NCI-H146 (cell line): ENCODE measurements at regions not wholly inside any gene's neighbourhood (a gene's known extent, or its start where the extent isn't known, plus 50 kb on each side); places are given as distances from the start of the nearest gene placed in this dataset.
A peak's percentile ranks its signal among the peaks of the same experiment; 100 is the strongest.

Experiments used
- DNase-seq: peaks from one replicate; lab custom pipeline; 2025; lab: John Stamatoyannopoulos, UW

- DNase-seq = no peak
Observed at GRCh38 chr6:15801912-15802311, 139.1 kb upstream of the DTNBP1 start.

DNA sequence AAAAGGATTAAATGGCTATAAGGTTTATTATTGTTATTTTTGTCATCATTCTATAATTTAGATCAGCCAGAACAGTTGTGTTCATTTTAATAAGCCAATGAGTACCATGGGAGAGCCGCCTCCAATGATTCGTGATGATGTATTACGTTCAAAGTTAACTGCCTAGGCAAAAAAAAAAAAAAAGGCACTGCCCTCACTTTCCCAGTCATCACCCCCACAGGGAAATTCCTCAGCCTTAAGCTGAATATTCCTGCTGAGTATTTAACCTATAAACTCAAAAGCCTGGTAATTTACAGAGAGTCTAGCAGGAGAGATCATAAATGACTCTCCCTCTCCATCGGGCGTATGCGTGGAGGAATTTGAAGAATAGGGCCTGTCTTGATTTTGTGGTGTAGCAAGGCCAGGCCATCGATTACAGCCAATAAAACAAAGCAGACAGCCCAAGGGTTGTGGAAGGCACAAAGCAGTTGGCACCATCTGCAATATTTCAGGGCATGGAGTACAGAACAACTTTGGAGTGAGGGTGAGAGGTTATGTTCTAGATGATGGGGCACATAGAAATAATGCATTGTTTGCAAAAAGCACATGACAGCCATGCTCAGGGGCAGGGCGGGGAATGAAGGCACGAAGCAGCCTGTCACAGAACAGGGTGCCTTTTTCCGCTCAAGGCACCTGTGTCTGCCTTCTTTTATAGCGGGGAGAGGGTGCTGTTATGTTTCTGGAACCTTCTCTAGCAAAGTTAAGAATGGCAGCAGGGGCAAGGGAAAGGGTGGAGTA lies 138.2 kb upstream of the DTNBP1 start:
- DNase-seq = no peak

GRCh38 chr6:15798533-15799255 lies 135.9 kb upstream of the DTNBP1 start:
- no peak for DNase-seq

- DNase-seq = no peak
Observed at GRCh38 chr6:15796844-15797243, 134.0 kb upstream of the DTNBP1 start.

DNA sequence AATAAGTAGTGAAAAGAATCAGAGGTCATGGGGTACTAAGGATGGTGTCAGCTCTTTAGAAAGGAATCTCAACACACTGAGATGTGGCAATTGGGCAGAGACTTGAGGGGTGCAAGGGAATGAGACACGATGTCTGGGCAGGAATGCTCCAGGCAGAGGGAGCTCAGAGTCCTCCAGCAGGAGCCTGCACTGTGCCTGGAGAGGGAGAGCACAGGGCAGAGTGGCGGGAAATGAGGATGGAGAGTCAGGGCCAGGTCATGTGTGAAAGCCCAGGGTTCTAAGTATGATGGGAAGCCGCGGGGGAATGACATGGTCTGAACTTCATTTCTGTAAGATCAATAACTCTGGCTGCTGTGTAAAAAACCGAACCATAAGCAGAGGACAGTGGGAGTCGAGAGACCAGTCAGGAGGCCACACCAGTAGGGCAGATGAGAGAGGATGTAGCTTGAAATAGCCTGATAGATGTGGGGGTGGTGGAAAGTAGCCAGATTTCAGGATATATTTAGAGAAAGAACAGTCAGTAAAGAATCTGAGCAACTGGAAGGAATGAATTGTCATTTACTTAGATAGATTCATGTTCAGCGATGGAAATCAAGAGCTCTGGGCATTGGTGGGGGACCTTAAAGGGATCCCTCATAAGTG lies 133.4 kb upstream of the DTNBP1 start:
- DNase-seq = no peak

DNA sequence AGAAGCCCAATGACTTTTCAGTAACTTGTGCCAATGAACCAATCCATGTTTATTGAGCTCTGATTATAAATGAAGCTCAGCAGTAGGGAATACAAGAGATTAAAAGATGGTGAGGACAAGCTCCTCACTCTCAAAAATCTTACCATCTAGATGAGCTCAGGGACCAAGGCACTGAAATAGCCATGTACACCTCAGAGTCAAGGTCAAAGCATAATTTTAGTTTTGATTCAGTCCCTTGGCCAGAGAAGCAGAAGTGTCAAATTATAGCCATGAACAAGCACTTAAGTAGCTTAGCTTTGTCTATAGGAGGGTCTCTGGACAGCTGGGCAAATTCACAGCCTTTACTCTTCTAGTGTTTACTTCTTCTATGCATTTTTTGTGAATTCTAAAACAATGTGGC lies 131.0 kb upstream of the DTNBP1 start:
- DNase-seq = peak; percentile 8

DNA sequence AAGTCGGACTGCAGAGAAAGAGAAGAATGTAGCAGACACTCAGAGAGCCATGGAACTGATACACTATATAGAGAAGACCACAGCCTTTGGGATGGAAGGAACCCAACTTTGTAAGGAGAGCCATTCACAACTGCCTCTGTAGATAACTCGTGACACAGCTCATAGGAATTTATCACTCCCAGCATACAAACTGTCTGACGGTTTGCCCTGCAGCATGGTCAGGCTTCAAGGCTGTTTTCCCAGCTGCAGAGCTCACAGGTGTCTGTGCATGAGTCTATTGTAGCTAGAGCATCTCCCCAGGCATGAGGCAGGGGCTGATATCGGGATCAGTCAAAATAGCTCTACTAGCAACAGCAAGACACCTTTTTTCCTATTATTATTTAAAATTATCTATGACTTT lies 130.5 kb upstream of the DTNBP1 start:
- peak; percentile 52 for DNase-seq

DNA sequence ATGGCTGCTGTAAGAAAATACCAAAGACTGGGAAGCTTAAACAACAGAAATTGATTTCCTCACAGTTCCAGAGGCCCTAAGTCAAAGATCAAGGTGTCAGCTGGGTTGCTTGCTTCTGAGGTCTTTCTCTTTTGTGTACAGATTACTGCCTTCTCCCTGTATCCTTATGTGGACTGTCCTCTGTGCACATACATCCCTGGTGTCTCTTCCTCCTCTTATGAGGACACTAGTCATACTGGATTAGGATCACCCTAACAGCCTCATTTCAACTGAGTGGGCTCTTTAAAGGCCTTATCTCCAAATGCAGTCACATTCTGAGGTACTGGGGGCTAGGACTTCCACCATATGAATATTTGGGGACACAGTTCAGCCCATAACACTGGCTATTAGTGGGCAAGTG lies 130.0 kb upstream of the DTNBP1 start:
- DNase-seq = no peak

GRCh38 chr6:15791448-15792181 lies 128.8 kb upstream of the DTNBP1 start:
- no peak for DNase-seq

- DNase-seq = no peak
Observed at GRCh38 chr6:15790116-15790515, 127.3 kb upstream of the DTNBP1 start.

DNA sequence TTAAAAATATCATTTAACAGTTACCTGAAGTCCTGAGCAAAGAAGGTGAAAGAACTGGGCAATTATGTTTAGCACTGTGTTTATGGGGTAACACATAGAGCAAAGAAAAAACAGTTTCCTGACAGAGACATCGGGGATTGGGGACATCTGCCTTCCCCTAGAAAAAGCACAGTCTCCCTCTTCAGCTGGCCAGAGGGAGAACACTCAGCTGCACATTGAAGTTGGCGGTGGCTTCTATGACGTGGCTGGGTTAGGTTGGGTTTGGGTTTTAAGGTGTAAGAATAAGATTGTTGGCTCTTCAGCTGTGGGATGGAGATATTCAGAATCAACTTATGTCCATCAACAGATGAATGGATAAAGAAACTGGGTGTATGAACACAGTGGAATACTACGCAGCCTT lies 124.0 kb upstream of the DTNBP1 start:
- DNase-seq = no peak

GRCh38 chr6:15783484-15783883 lies 120.7 kb upstream of the DTNBP1 start:
- DNase-seq = no peak

DNA sequence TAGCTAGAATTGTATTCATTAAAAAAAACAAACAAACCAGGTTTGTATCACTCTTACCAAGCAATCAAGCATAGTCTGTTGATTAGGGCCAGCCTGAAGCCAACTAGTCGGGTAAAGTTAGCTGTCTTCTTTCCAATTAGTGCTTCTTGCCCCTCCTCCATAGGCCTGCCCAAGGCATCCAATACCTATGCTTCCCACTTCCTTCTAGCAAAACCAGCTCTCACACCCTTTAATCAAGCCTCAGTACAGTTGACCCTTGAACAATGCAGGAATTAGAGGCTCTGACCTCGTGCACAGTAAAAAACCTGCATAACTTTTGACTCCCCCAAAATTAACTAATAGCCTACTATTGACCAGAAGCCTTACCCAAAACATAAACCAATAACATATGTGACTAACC lies 119.1 kb upstream of the DTNBP1 start:
- no peak for DNase-seq

GRCh38 chr6:15781333-15781732 lies 118.5 kb upstream of the DTNBP1 start:
- DNase-seq = no peak

DNA sequence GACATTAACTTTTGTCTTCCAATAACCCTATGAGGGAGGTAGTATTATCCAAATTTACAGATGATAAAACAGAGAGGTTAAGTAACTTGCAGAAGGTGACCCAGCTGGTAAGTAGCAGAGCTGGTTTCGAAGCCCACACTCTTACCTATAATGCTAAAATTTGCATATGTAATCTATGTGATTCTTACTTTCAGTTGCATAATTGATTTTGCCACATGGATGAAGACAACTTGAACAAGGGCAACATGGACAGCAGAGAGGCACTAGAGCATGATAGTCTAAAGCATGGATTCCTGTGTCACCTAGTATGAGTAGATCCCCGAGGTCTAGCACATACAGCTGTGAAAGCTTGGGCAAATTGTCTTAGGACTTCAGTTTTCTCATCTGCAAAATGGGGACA lies 117.6 kb upstream of the DTNBP1 start:
- no peak for DNase-seq

GRCh38 chr6:15779726-15780125 lies 116.9 kb upstream of the DTNBP1 start:
- DNase-seq = no peak

DNA sequence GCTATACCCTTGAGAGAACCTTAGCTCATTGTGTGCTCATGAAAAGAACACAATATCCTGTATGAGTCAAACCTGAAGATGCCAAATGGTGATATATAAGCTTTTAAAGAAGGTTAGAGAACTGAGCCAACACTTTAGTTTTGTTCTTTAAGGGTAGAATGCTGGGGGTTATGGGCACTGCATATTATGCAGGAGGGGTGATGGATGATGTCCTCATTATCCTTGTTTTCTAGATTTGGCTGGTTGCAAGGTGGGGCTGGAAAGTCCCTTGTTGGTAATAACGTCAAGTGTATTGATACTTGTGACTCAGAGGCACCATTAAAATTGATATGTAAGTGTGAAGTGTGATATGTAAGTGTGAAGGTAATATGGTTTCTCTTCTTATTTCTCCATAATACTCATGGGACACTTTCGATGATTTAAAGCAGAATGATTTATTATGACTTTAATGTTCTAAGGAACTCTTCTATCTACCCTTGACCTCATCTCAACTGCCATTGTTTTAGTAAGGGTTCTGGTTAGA lies 113.7 kb upstream of the DTNBP1 start:
- DNase-seq = no peak

DNA sequence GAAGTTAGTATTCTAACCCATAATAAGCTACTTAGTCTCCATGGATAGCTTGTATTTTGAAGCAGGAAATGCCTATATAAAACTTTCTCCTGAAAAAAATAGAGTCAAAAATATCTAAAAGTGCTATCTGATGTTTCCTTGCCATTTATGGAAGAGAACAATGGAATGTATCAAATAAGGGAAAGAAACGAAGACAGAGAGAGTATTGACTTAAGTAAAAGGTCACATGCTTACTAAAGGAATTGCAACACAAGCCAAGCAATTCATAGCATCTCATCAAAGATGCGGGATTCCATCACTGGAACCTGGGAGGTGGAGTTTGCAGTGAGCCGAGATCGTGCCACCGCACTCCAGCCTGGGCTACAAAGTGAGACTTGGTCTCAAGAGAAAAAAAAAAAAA lies 112.9 kb upstream of the DTNBP1 start:
- DNase-seq = no peak

DNA sequence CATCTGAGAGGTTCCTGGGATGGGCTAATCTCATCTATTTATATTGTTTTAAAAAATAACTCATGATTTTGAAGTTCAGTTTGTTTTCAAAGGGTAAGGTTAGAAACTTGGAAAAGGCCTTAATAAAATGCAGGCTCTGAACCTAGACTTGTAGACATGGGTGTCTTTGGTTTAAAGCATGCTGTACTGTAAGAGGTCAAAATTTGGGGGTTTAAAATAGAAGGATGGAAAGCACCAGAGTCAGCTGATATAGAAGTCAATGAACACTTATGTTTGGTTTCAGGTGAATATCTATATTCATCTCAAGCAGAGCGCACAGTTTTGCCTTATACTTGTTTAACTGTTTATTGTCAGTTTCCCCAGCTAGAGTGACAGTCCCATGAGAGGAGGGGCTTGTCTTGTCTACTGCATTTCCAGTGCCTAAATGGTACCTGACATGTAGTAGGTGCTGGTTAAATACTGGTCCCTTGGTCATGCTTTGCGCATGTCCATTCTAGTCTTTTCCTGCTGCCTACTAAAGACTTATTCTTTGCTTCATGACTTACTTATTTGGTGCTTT lies 112.3 kb upstream of the DTNBP1 start:
- no peak for DNase-seq

DNA sequence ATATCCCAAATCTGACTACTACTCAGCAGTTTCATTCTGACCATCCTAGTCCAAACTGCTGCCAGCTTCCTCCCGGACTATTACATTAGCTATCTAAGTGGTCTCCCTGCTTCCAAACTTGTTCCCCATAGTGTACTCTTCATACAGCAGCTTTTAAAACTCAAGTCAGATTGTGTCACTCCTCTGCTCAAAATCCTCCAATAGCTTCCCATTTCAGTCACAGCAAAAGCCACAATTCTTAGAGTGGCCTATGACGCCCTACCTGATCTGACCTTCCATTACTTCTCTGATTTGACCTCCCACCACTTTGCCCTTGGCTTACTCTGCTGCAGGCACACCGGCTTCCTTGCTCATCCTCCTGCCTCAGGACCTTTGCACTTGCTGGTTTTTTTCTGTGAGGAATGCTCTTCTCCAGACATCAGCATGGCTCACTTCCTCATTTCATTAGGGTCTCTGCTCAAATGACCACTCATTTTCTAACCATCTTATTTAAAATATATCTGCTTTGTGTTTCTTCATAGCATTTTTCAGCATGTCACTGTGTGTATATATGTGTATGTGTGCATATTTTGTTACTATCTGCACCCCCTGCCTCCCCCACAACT lies 111.1 kb upstream of the DTNBP1 start:
- no peak for DNase-seq

DNA sequence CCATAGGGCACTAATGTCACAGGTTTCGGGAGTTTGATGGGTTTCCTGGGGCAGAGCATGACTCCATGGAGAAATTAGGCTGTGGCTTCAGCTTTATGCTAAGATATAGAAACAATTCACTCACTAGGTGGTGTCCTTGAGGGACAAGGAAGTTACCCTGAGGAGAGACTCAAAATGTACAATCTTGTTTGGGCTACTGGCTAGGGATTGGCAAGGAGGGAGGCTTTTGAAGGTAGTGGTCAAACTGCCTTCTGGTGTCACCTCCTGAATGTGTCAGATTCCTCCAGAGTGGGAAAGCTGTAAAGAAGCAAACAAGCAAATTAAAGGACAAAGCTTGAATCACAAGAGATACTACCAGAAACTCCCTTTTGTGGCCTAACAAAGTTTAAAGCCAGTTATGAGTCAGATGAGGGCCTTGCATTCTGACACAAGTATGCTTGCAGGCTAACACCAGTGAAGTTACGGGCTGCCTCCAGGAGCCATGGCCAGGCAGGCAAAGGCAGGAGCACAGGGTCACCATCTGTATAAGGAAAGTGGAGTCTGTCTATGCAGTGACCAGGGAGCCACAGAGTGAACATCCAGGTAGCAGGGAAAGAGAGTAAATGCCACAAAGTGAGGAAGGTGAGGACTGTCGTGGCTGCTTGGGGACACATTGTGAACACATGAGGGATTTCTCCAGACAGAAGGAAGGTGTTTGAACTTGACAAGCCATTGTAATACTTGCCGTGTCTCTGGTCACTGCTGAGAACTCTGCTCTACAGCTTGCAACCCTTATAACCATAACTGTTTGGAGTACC lies 107.7 kb upstream of the DTNBP1 start:
- no peak for DNase-seq
